ENCODE measurements at regions not wholly inside any gene's neighbourhood (a gene's known extent, or its start where the extent isn't known, plus 50 kb on each side); places are given as distances from the start of the nearest gene placed in this dataset.
A peak's percentile ranks its signal among the peaks of the same experiment; 100 is the strongest.

GRCh38 chr5:160970605-160971191, 118.7 kb upstream of the ATP10B start:
- no peak for ATAC-seq
- DNase-seq = no peak
- intact Hi-C loops (cut with DNase I) = no loop called here

- DNase-seq (no peak), ATAC-seq (no peak)
- intact Hi-C loops (cut with DNase I) = no loop called here
Observed at GRCh38 chr5:160969645-160970044, 117.6 kb upstream of the ATP10B start.

GRCh38 chr5:160968480-160968879, 116.5 kb upstream of the ATP10B start:
- DNase-seq = no peak
- intact Hi-C loops (cut with DNase I) = no loop called here
- no peak for ATAC-seq

GRCh38 chr5:160966921-160967320, 114.9 kb upstream of the ATP10B start:
- DNase-seq (no peak), ATAC-seq (no peak)
- intact Hi-C loops (cut with DNase I) = no loop called here

GRCh38 chr5:160961761-160962160, 109.8 kb upstream of the ATP10B start:
- ATAC-seq (no peak), DNase-seq (no peak)
- intact Hi-C loops (cut with DNase I) = no loop called here

- intact Hi-C loops (cut with DNase I) = no loop called here
- ATAC-seq (no peak), DNase-seq (no peak)
Observed at GRCh38 chr5:160961038-160961437, 109.0 kb upstream of the ATP10B start.

GRCh38 chr5:160960592-160960991, 108.6 kb upstream of the ATP10B start:
- ATAC-seq = no peak
- intact Hi-C loops (cut with DNase I) = no loop called here
- DNase-seq = no peak

- DNase-seq (peak; percentile 37), ATAC-seq (peak in 1 of 2 donors; percentile 93)
- intact Hi-C loops (cut with DNase I) = no loop called here
Observed at GRCh38 chr5:160959804-160960203, 107.8 kb upstream of the ATP10B start.

GRCh38 chr5:160957312-160957861, 105.4 kb upstream of the ATP10B start:
- intact Hi-C loops (cut with DNase I) = no loop called here
- DNase-seq (no peak), ATAC-seq (no peak)

- ATAC-seq = no peak
- intact Hi-C loops (cut with DNase I) = no loop called here
Observed at GRCh38 chr5:160956051-160956450, 104.0 kb upstream of the ATP10B start.

GRCh38 chr5:160950311-160950710, 98.3 kb upstream of the ATP10B start:
- DNase-seq (no peak), ATAC-seq (no peak)
- intact Hi-C loops (cut with DNase I) = no loop called here

More at GRCh38 chr5:160956051-160956450, 104.0 kb upstream of the ATP10B start:
- no peak for DNase-seq

GRCh38 chr5:160940725-160941124, 88.7 kb upstream of the ATP10B start:
- DNase-seq (no peak), ATAC-seq (no peak)
- intact Hi-C loops (cut with DNase I) = no loop called here

- ATAC-seq (peak; percentile 71 to 78), DNase-seq (no peak)
- intact Hi-C loops (cut with DNase I) = no loop called here
Observed at GRCh38 chr5:160938532-160938931, 86.5 kb upstream of the ATP10B start.

- no peak for DNase-seq
- intact Hi-C loops (cut with DNase I) = no loop called here
- no peak for ATAC-seq
Observed at GRCh38 chr5:160937570-160937969, 85.6 kb upstream of the ATP10B start.

GRCh38 chr5:160935776-160936175, 83.8 kb upstream of the ATP10B start:
- intact Hi-C loops (cut with DNase I) = no loop called here
- DNase-seq (no peak), ATAC-seq (no peak)

- no peak for ATAC-seq
- no peak for DNase-seq
- intact Hi-C loops (cut with DNase I) = no loop called here
Observed at GRCh38 chr5:160931283-160931682, 79.3 kb upstream of the ATP10B start.

GRCh38 chr5:160930406-160930805, 78.4 kb upstream of the ATP10B start:
- DNase-seq (no peak), ATAC-seq (peak; percentile 42 to 63)
- intact Hi-C loops (cut with DNase I) = no loop called here

GRCh38 chr5:160929906-160930305, 77.9 kb upstream of the ATP10B start:
- ATAC-seq (no peak), DNase-seq (no peak)
- intact Hi-C loops (cut with DNase I) = no loop called here

GRCh38 chr5:160929360-160929759, 77.3 kb upstream of the ATP10B start:
- DNase-seq = no peak
- ATAC-seq = no peak
- intact Hi-C loops (cut with DNase I) = no loop called here

GRCh38 chr5:160926428-160926827, 74.4 kb upstream of the ATP10B start:
- no peak for DNase-seq
- intact Hi-C loops (cut with DNase I) = no loop called here
- peak in 1 of 2 donors; percentile 38 for ATAC-seq

GRCh38 chr5:160925281-160925680, 73.3 kb upstream of the ATP10B start:
- DNase-seq = no peak
- intact Hi-C loops (cut with DNase I) = no loop called here
- no peak for ATAC-seq
